Amniotic epithelial cell (primary cell): ENCODE measurements at regions not wholly inside any gene's neighbourhood (a gene's known extent, or its start where the extent isn't known, plus 50 kb on each side); places are given as distances from the start of the nearest gene placed in this dataset.

Source experiments
- DNase-seq: peaks from one replicate; pipeline ENCODE4 v3.0.0-alpha.2; 2010; ENCODE audit warnings: low read depth

- DNase-seq, result no peak
Observed at GRCh38 chr14:104277416-104278213, 139.2 kb downstream of the KIF26A start.

GRCh38 chr14:104278214-104278534 lies 139.8 kb downstream of the KIF26A start:
- no peak for DNase-seq

- DNase-seq, result no peak
Observed at GRCh38 chr14:104280085-104280901, 141.9 kb downstream of the KIF26A start.

GRCh38 chr14:104280902-104281767 lies 142.7 kb downstream of the KIF26A start:
- DNase-seq, result no peak

- no peak for DNase-seq
Observed at GRCh38 chr14:104281768-104282301, 143.4 kb downstream of the KIF26A start.

- DNase-seq, result no peak
Observed at GRCh38 chr14:104282332-104283196, 144.2 kb downstream of the KIF26A start.

- no peak for DNase-seq
Observed at GRCh38 chr14:104283197-104284106, 145.1 kb downstream of the KIF26A start.

GRCh38 chr14:104284107-104284592 lies 145.8 kb downstream of the KIF26A start:
- no peak for DNase-seq

- DNase-seq, result no peak
Observed at GRCh38 chr14:104284636-104285507, 146.5 kb downstream of the KIF26A start.

GRCh38 chr14:104285508-104285840 lies 147.1 kb downstream of the KIF26A start:
- DNase-seq, result no peak

GRCh38 chr14:104286086-104286485 lies 147.7 kb downstream of the KIF26A start:
- DNase-seq, result no peak

- DNase-seq, result no peak
Observed at GRCh38 chr14:104286496-104286895, 148.1 kb downstream of the KIF26A start.

GRCh38 chr14:104287301-104288009 lies 149.1 kb downstream of the KIF26A start:
- DNase-seq, result no peak

GRCh38 chr14:104288272-104288671 lies 149.9 kb downstream of the KIF26A start:
- DNase-seq, result no peak

- peak; percentile 1 for DNase-seq
Observed at GRCh38 chr14:104289507-104289906, 151.1 kb downstream of the KIF26A start.

- DNase-seq, result no peak
Observed at GRCh38 chr14:104290058-104290667, 151.8 kb downstream of the KIF26A start.

GRCh38 chr14:104290756-104291122 lies 152.4 kb downstream of the KIF26A start:
- DNase-seq, result no peak
